ENCODE measurements at regions not wholly inside any gene's neighbourhood (a gene's known extent, or its start where the extent isn't known, plus 50 kb on each side); places are given as distances from the start of the nearest gene placed in this dataset.

GRCh38 chr1:59212706-59213105, 84.2 kb upstream of the FGGY start:
- TF ChIP-seq FOXM1 (IDR thresholded peaks at IDR 0.05; ENCODE audit: borderline replicate concordance, low read depth) (no peak), YY1 (IDR thresholded peaks at IDR 0.05; ENCODE audit: low read depth) (no peak), USF1 (IDR thresholded peaks at IDR 0.05) (no peak), TEAD4 (IDR thresholded peaks at IDR 0.05) (no peak), TCF12 (IDR thresholded peaks at IDR 0.05; ENCODE audit: low read depth) (no peak), RAD21 (IDR thresholded peaks at IDR 0.05; ENCODE audit: low read depth) (no peak), CEBPB (IDR thresholded peaks at IDR 0.05) (no peak), EGR1 (IDR thresholded peaks at IDR 0.05) (no peak)
- TF ChIP-seq, protein P1, sequence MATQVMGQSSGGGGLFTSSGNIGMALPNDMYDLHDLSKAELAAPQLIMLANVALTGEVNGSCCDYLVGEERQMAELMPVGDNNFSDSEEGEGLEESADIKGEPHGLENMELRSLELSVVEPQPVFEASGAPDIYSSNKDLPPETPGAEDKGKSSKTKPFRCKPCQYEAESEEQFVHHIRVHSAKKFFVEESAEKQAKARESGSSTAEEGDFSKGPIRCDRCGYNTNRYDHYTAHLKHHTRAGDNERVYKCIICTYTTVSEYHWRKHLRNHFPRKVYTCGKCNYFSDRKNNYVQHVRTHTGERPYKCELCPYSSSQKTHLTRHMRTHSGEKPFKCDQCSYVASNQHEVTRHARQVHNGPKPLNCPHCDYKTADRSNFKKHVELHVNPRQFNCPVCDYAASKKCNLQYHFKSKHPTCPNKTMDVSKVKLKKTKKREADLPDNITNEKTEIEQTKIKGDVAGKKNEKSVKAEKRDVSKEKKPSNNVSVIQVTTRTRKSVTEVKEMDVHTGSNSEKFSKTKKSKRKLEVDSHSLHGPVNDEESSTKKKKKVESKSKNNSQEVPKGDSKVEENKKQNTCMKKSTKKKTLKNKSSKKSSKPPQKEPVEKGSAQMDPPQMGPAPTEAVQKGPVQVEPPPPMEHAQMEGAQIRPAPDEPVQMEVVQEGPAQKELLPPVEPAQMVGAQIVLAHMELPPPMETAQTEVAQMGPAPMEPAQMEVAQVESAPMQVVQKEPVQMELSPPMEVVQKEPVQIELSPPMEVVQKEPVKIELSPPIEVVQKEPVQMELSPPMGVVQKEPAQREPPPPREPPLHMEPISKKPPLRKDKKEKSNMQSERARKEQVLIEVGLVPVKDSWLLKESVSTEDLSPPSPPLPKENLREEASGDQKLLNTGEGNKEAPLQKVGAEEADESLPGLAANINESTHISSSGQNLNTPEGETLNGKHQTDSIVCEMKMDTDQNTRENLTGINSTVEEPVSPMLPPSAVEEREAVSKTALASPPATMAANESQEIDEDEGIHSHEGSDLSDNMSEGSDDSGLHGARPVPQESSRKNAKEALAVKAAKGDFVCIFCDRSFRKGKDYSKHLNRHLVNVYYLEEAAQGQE (IDR thresholded peaks at IDR 0.05; ENCODE audit: low read depth), result no peak

Data from Ishikawa (cell line).